Neural progenitor cell (in vitro differentiated cells): ENCODE measurements at regions not wholly inside any gene's neighbourhood (a gene's known extent, or its start where the extent isn't known, plus 50 kb on each side); places are given as distances from the start of the nearest gene placed in this dataset.

Experiments
- CTCF ChIP-seq: fragments of 200-600 bp; sonication (generic); IDR thresholded peaks from 2 replicates; pipeline ENCODE4 v1.5.1; 2017; ENCODE audit warnings: antibody characterized with exemption, mild to moderate bottlenecking
- EZH2 ChIP-seq: fragments of 200-600 bp; sonication (generic); IDR thresholded peaks from 2 replicates; pipeline ENCODE4 v1.6.1; 2017; ENCODE audit warnings: antibody characterized with exemption, mild to moderate bottlenecking, moderate library complexity
- EZH2phosphoT487 ChIP-seq: fragments of 200-600 bp; sonication (generic); IDR thresholded peaks from 2 replicates; pipeline ENCODE4 v1.6.1; 2017; ENCODE audit warnings: antibody characterized with exemption

- TF ChIP-seq CTCF (no peak), EZH2phosphoT487 (no peak), EZH2 (no peak)
Observed at GRCh38 chr1:166395729-166396128, 228.9 kb upstream of the FAM78B start.
